Sigmoid colon (tissue), 4 donors: ENCODE measurements at regions not wholly inside any gene's neighbourhood (a gene's known extent, or its start where the extent isn't known, plus 50 kb on each side); places are given as distances from the start of the nearest gene placed in this dataset.

ENCODE experiments used
- EP300 ChIP-seq, 4 donors: sonication (generic); formaldehyde crosslinking; IDR thresholded peaks; one replicate each; pipeline ENCODE4 v1.6.1; 2017; ENCODE audit warnings: antibody characterized with exemption in 4 of 4
- POLR2A ChIP-seq, 2 donors: fragments of 450-650 bp; IDR thresholded peaks; one replicate each; pipeline ENCODE4 v1.6.1; 2016; ENCODE audit warnings: antibody characterized with exemption in 2 of 2, mild to moderate bottlenecking in 2 of 2, moderate library complexity in 2 of 2
- POLR2AphosphoS5 ChIP-seq, 4 donors: sonication (generic); formaldehyde crosslinking; IDR thresholded peaks; one replicate each; pipeline ENCODE4 v1.6.1; 2017; ENCODE audit warnings: antibody characterized with exemption in 4 of 4
- TF ChIP-seq, protein P1 (sequence below), 4 experiments: fragments of 450-650 bp in 3 of 4; fragments of 200-600 bp in 1 of 4; IDR thresholded peaks; one replicate each; pipeline ENCODE4 v1.5.1; 2016 to 2019; ENCODE audit warnings: antibody characterized with exemption in 4 of 4, mild to moderate bottlenecking in 3 of 4, moderate library complexity in 2 of 4

DNA sequence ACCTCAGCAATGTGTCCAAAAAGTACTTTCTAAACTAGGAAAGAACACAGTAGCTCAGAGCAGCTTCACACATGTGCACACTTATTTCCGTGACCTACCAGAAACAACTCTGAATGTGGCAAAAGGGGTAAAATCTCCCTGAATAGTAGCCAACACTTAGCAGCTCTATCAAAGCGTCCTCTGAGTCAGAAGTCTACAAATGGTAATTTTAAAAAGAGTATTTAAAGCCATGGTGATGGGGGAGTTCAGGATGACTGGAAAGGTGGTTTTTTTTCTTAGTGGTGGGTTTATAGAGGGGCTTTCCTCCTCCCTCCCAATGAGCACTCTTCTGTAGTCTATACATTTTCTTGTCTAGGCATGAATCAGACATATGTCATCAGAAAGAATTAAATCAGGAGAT lies 223.8 kb upstream of the PRICKLE2 start:
- TF ChIP-seq, protein P1, sequence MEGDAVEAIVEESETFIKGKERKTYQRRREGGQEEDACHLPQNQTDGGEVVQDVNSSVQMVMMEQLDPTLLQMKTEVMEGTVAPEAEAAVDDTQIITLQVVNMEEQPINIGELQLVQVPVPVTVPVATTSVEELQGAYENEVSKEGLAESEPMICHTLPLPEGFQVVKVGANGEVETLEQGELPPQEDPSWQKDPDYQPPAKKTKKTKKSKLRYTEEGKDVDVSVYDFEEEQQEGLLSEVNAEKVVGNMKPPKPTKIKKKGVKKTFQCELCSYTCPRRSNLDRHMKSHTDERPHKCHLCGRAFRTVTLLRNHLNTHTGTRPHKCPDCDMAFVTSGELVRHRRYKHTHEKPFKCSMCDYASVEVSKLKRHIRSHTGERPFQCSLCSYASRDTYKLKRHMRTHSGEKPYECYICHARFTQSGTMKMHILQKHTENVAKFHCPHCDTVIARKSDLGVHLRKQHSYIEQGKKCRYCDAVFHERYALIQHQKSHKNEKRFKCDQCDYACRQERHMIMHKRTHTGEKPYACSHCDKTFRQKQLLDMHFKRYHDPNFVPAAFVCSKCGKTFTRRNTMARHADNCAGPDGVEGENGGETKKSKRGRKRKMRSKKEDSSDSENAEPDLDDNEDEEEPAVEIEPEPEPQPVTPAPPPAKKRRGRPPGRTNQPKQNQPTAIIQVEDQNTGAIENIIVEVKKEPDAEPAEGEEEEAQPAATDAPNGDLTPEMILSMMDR (IDR thresholded peaks at IDR 0.05): no peak
- no peak for TF ChIP-seq EP300 (IDR thresholded peaks at IDR 0.05)
- no peak for TF ChIP-seq POLR2AphosphoS5 (IDR thresholded peaks at IDR 0.05)
- TF ChIP-seq POLR2A (IDR thresholded peaks at IDR 0.05): no peak
